Spinal cord (tissue), 9 donors: ENCODE measurements at regions not wholly inside any gene's neighbourhood (a gene's known extent, or its start where the extent isn't known, plus 50 kb on each side); places are given as distances from the start of the nearest gene placed in this dataset.

Experiments
- DNase-seq, 6 donors: peaks; one replicate each; pipeline versions ENCODE4 v3.0.0 to v3.0.0-alpha.2; 2013 to 2015; ENCODE audit warnings: low spot score in 6 of 6, low read depth in 4 of 6
- H3K27ac ChIP-seq: one replicate; pipeline ENCODE4 v1.5.1; 2013; ENCODE audit warnings: low read depth, low read length, control low read depth
- H3K27me3 ChIP-seq: one replicate; pipeline ENCODE4 v1.6.1; 2013; ENCODE audit warnings: low read length; ENCODE audit not compliant: control insufficient read depth, insufficient read depth
- H3K36me3 ChIP-seq: one replicate; pipeline ENCODE4 v1.6.1; 2013; ENCODE audit warnings: low read length; ENCODE audit not compliant: control insufficient read depth, insufficient read depth
- H3K4me1 ChIP-seq: one replicate; pipeline ENCODE4 v1.6.1; 2013; ENCODE audit warnings: low read length; ENCODE audit not compliant: control insufficient read depth, insufficient read depth
- H3K4me3 ChIP-seq: one replicate; pipeline ENCODE4 v1.5.1; 2013; ENCODE audit warnings: low read depth, low read length, control low read depth
- H3K9me3 ChIP-seq: one replicate; pipeline ENCODE4 v1.6.1; 2013; ENCODE audit warnings: low read length; ENCODE audit not compliant: control insufficient read depth, insufficient read depth
- WGBS: methylation state at CpG from one replicate; pipeline ENCODE4 v1.1.5; 2013; ENCODE audit warnings: missing lambda C conversion rate; ENCODE audit not compliant: insufficient coverage; 5-methylcytosine and 5-hydroxymethylcytosine counted together
- donor health status: healthy.

- no peaks in the 10 kb centered on the region for H3K36me3 ChIP-seq
- no peak for DNase-seq
These were observed 414.0 kb upstream of the ZNF717 start for GRCh38 chr3:76199382-76199781.

GRCh38 chr3:76203578-76203977 is 418.2 kb upstream of the ZNF717 start:
- Histone ChIP-seq H3K27me3 (no peaks in the 10 kb centered on the region), H3K9me3 (no peaks in the 10 kb centered on the region), H3K36me3 (no peaks in the 10 kb centered on the region), H3K4me3 (no peak overlapping the region), H3K4me1 (no peaks in the 10 kb centered on the region), H3K27ac (no peak overlapping the region)
- WGBS, result 92% methylated on average over 11 of the region's 12 CpGs
- no peak for DNase-seq

More at GRCh38 chr3:76199382-76199781, 414.0 kb upstream of the ZNF717 start:
- Histone ChIP-seq H3K4me3 (no peak overlapping the region), H3K9me3 (no peaks in the 10 kb centered on the region), H3K27me3 (no peaks in the 10 kb centered on the region), H3K4me1 (no peaks in the 10 kb centered on the region), H3K27ac (no peak overlapping the region)
- WGBS, result 60% methylated on average over 2 of the region's 5 CpGs

GRCh38 chr3:76206346-76206745 is 421.0 kb upstream of the ZNF717 start:
- 79% methylated on average over 2 of the region's 3 CpGs for WGBS
- H3K27me3 ChIP-seq, result no peaks in the 10 kb centered on the region
- H3K27ac ChIP-seq, result no peak overlapping the region
- H3K36me3 ChIP-seq, result no peaks in the 10 kb centered on the region
- no peaks in the 10 kb centered on the region for H3K4me1 ChIP-seq
- H3K4me3 ChIP-seq, result no peak overlapping the region
- H3K9me3 ChIP-seq, result no peaks in the 10 kb centered on the region
- DNase-seq, result no peak

- Histone ChIP-seq H3K36me3 (no peaks in the 10 kb centered on the region), H3K4me1 (no peaks in the 10 kb centered on the region), H3K27ac (no peak overlapping the region), H3K27me3 (no peaks in the 10 kb centered on the region), H3K4me3 (no peak overlapping the region), H3K9me3 (no peaks in the 10 kb centered on the region)
- WGBS, result 100% methylated on average over 1 of the region's 2 CpGs
- DNase-seq, result no peak
These were observed 427.3 kb upstream of the ZNF717 start for GRCh38 chr3:76212679-76213078.

GRCh38 chr3:76222201-76222600 is 436.9 kb upstream of the ZNF717 start:
- DNase-seq, result no peak
- 83% methylated on average over 1 of the region's 2 CpGs for WGBS

GRCh38 chr3:76231258-76231657 is 445.9 kb upstream of the ZNF717 start:
- Histone ChIP-seq H3K27me3 (no peaks in the 10 kb centered on the region), H3K4me1 (no peaks in the 10 kb centered on the region), H3K4me3 (no peak overlapping the region), H3K27ac (no peak overlapping the region), H3K36me3 (no peaks in the 10 kb centered on the region), H3K9me3 (no peaks in the 10 kb centered on the region)
- 100% methylated on average over 2 of the region's 4 CpGs for WGBS
- no peak for DNase-seq

More at GRCh38 chr3:76222201-76222600, 436.9 kb upstream of the ZNF717 start:
- Histone ChIP-seq H3K36me3 (no peaks in the 10 kb centered on the region), H3K27me3 (no peaks in the 10 kb centered on the region), H3K4me3 (no peak overlapping the region), H3K4me1 (no peaks in the 10 kb centered on the region), H3K27ac (no peak overlapping the region), H3K9me3 (no peaks in the 10 kb centered on the region)

- WGBS, result 84% methylated on average over 10 of the region's 17 CpGs
- Histone ChIP-seq H3K27me3 (no peaks in the 10 kb centered on the region), H3K4me3 (no peak overlapping the region), H3K36me3 (no peaks in the 10 kb centered on the region), H3K27ac (no peak overlapping the region), H3K9me3 (no peaks in the 10 kb centered on the region), H3K4me1 (no peaks in the 10 kb centered on the region)
- DNase-seq, result peak in 1 of 6 donors; percentile 31
These were observed 457.8 kb upstream of the ZNF717 start for GRCh38 chr3:76242886-76243753.

GRCh38 chr3:76245073-76245472 is 459.7 kb upstream of the ZNF717 start:
- Histone ChIP-seq H3K9me3 (no peaks in the 10 kb centered on the region), H3K4me1 (no peaks in the 10 kb centered on the region), H3K36me3 (no peaks in the 10 kb centered on the region), H3K27ac (no peak overlapping the region), H3K4me3 (no peak overlapping the region), H3K27me3 (no peaks in the 10 kb centered on the region)
- DNase-seq, result no peak
- WGBS, result no CpG with 5 or more reads among the region's 2 CpGs

- H3K36me3 ChIP-seq, result no peaks in the 10 kb centered on the region
- DNase-seq, result no peak
- H3K27me3 ChIP-seq, result no peaks in the 10 kb centered on the region
- H3K4me1 ChIP-seq, result no peaks in the 10 kb centered on the region
- H3K27ac ChIP-seq, result no peak overlapping the region
- no peaks in the 10 kb centered on the region for H3K9me3 ChIP-seq
- no peak overlapping the region for H3K4me3 ChIP-seq
These were observed 460.3 kb upstream of the ZNF717 start for GRCh38 chr3:76245622-76246021.

GRCh38 chr3:76264496-76264895 is 479.1 kb upstream of the ZNF717 start:
- no peaks in the 10 kb centered on the region for H3K4me1 ChIP-seq
- no peaks in the 10 kb centered on the region for H3K27me3 ChIP-seq
- H3K36me3 ChIP-seq, result no peaks in the 10 kb centered on the region
- no peaks in the 10 kb centered on the region for H3K9me3 ChIP-seq
- no peak overlapping the region for H3K4me3 ChIP-seq
- WGBS, result no CpG with 5 or more reads among the region's 1 CpG
- DNase-seq, result no peak
- no peak overlapping the region for H3K27ac ChIP-seq
